ENCODE measurements at regions not wholly inside any gene's neighbourhood (a gene's known extent, or its start where the extent isn't known, plus 50 kb on each side); places are given as distances from the start of the nearest gene placed in this dataset.

DNA sequence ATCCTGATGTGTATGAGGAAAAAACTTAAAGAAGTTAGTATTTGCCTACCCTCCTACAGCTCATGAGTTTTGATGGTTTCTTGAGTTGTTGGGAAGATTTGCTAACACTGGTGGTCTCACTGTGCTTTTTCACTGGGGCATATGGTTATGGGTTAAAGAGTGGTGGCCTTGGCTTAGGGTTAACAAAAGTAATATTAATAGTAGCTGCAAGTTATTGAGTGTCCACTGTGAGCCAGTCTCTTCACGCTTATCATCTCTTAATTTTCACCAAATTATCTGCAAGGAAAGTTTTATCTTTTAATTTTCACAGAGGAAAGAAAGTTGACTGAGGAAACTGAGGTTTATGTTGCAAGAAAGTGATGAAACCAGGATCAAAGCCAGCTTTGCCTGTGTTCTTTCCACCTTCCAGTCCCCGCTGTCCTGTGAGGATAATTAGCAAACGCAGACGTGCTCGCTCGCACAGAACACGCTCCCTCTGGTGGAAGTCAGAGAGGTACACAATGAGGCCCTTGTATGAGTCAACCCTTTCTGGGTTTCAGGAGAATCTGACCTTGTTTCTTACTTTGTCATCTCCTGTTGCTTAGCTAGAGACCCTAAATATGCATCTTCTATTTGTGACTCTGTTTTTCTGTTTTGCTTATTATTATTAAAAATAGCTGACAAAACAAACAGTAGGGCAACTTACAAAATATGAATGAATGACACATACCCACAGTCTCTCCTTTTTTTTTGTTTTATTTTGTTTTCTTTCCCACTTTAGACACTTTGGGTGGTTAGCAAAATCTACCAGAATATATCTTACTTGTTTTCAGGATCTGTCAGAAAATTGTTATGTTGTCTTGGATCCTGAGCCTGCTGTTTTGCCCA, 94.3 kb downstream of the DDIT4L start:
- H3K27ac Mint-ChIP-seq: peak overlapping the region; percentile 24 to 89
- no peak overlapping the region for H3K4me3 ChIP-seq (ENCODE audit: low read length)
- intact Hi-C loops (cut with micrococcal nuclease): loop anchor here (10.0 kb wide), 1 partner anchor 531 kb away; the partner anchor contains the start of gene TRMT10A
- H3K4me3 Mint-ChIP-seq: no peak overlapping the region
- ATAC-seq: peak; percentile 62 to 74 (median 69)
- no peaks in the 10 kb centered on the region for H3K27me3 ChIP-seq (ENCODE audit: control insufficient read depth, insufficient read depth, low read length)
- H3K4me1 ChIP-seq (ENCODE audit: control insufficient read depth, insufficient read depth, low read length): peaks cover 8% of the 10 kb centered on the region
- 25% methylated on average over 6 of the region's 7 CpGs for WGBS (ENCODE audit: insufficient coverage)
- TF ChIP-seq, protein P1, sequence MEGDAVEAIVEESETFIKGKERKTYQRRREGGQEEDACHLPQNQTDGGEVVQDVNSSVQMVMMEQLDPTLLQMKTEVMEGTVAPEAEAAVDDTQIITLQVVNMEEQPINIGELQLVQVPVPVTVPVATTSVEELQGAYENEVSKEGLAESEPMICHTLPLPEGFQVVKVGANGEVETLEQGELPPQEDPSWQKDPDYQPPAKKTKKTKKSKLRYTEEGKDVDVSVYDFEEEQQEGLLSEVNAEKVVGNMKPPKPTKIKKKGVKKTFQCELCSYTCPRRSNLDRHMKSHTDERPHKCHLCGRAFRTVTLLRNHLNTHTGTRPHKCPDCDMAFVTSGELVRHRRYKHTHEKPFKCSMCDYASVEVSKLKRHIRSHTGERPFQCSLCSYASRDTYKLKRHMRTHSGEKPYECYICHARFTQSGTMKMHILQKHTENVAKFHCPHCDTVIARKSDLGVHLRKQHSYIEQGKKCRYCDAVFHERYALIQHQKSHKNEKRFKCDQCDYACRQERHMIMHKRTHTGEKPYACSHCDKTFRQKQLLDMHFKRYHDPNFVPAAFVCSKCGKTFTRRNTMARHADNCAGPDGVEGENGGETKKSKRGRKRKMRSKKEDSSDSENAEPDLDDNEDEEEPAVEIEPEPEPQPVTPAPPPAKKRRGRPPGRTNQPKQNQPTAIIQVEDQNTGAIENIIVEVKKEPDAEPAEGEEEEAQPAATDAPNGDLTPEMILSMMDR (IDR thresholded peaks at IDR 0.05): peak; percentile 62
- no peaks in the 10 kb centered on the region for H3K9me3 Mint-ChIP-seq
- H3K36me3 Mint-ChIP-seq: no peaks in the 10 kb centered on the region
- H3K9me3 ChIP-seq (ENCODE audit: control insufficient read depth, insufficient read depth, low read length): no peaks in the 10 kb centered on the region
- no peak overlapping the region for H3K27ac ChIP-seq (ENCODE audit: low read length)
- no peaks in the 10 kb centered on the region for H3K36me3 ChIP-seq (ENCODE audit: control insufficient read depth, insufficient read depth, low read length)
- no peaks in the 10 kb centered on the region for H3K27me3 Mint-ChIP-seq (ENCODE audit: low read depth in 2 of 2)
- peaks cover 29 to 45% of the 10 kb centered on the region in 2 donors for H3K4me1 Mint-ChIP-seq
- peak in 1 of 2 donors; percentile 77 for DNase-seq

GRCh38 chr4:100093091-100093866, 97.0 kb downstream of the DDIT4L start:
- DNase-seq: peak; percentile 64 to 96
- Mint-ChIP-seq H3K36me3 (no peaks in the 10 kb centered on the region), H3K4me3 (no peak overlapping the region), H3K27ac (peak overlapping the region; percentile 64 to 89), H3K9me3 (no peaks in the 10 kb centered on the region), H3K27me3 (ENCODE audit: low read depth in 2 of 2) (peaks cover 0 to 8% of the 10 kb centered on the region in 2 donors), H3K4me1 (peaks cover 18 to 26% of the 10 kb centered on the region in 2 donors)
- ATAC-seq: peak; percentile 97 to 98 (median 97)
- intact Hi-C loops (cut with micrococcal nuclease): loop anchor here (1.0 to 10.0 kb wide), 3 partner anchors 528 to 1637 kb away; partner anchors contain the start of genes METAP1 and TRMT10A
- Histone ChIP-seq H3K27me3 (ENCODE audit: control insufficient read depth, insufficient read depth, low read length) (no peaks in the 10 kb centered on the region), H3K4me1 (ENCODE audit: control insufficient read depth, insufficient read depth, low read length) (peaks cover 5% of the 10 kb centered on the region), H3K27ac (ENCODE audit: low read length) (peak overlapping the region; percentile 43), H3K9me3 (ENCODE audit: control insufficient read depth, insufficient read depth, low read length) (no peaks in the 10 kb centered on the region), H3K36me3 (ENCODE audit: control insufficient read depth, insufficient read depth, low read length) (no peaks in the 10 kb centered on the region), H3K4me3 (ENCODE audit: low read length) (no peak overlapping the region)
- 38% methylated on average over 8 of the region's 8 CpGs for WGBS (ENCODE audit: insufficient coverage)
- TF ChIP-seq, protein P1 (IDR thresholded peaks at IDR 0.05): peak; percentile 88

GRCh38 chr4:100087743-100088142, 102.5 kb downstream of the DDIT4L start:
- H3K27me3 Mint-ChIP-seq (ENCODE audit: low read depth in 2 of 2): peaks cover 0 to 8% of the 10 kb centered on the region in 2 donors
- TF ChIP-seq, protein P1 (IDR thresholded peaks at IDR 0.05): no peak
- intact Hi-C loops (cut with micrococcal nuclease): no loop called here
- WGBS (ENCODE audit: insufficient coverage): 78% methylated on average over 2 of the region's 3 CpGs
- ATAC-seq (no peak), DNase-seq (no peak)
- Histone ChIP-seq H3K4me1 (ENCODE audit: control insufficient read depth, insufficient read depth, low read length) (no peaks in the 10 kb centered on the region), H3K9me3 (ENCODE audit: control insufficient read depth, insufficient read depth, low read length) (no peaks in the 10 kb centered on the region), H3K36me3 (ENCODE audit: control insufficient read depth, insufficient read depth, low read length) (no peaks in the 10 kb centered on the region), H3K4me3 (ENCODE audit: low read length) (no peak overlapping the region), H3K27me3 (ENCODE audit: control insufficient read depth, insufficient read depth, low read length) (no peaks in the 10 kb centered on the region), H3K27ac (ENCODE audit: low read length) (no peak overlapping the region)
- H3K4me1 Mint-ChIP-seq: no peaks in the 10 kb centered on the region
- no peaks in the 10 kb centered on the region for H3K36me3 Mint-ChIP-seq
- H3K4me3 Mint-ChIP-seq: no peak overlapping the region
- H3K27ac Mint-ChIP-seq: no peak overlapping the region
- H3K9me3 Mint-ChIP-seq: no peaks in the 10 kb centered on the region
